Ishikawa (cell line): ENCODE measurements at regions not wholly inside any gene's neighbourhood (a gene's known extent, or its start where the extent isn't known, plus 50 kb on each side); places are given as distances from the start of the nearest gene placed in this dataset.
A peak's percentile ranks its signal among the peaks of the same experiment; 100 is the strongest.

Experiments
- CEBPB ChIP-seq: IDR thresholded peaks from 2 replicates; pipeline ENCODE4 v1.6.1; 2012
- CREB1 ChIP-seq: IDR thresholded peaks from 2 replicates; pipeline ENCODE4 v1.6.1; 2012; ENCODE audit warnings: low read depth
- EGR1 ChIP-seq: IDR thresholded peaks from 2 replicates; pipeline ENCODE4 v1.6.1; 2012
- EP300 ChIP-seq: IDR thresholded peaks from 2 replicates; pipeline ENCODE4 v1.6.1; 2012; ENCODE audit warnings: borderline replicate concordance
- FOXM1 ChIP-seq: IDR thresholded peaks from 2 replicates; pipeline ENCODE4 v1.6.1; 2012; ENCODE audit warnings: low read depth, borderline replicate concordance
- NFIC ChIP-seq: IDR thresholded peaks from 2 replicates; pipeline ENCODE4 v1.6.1; 2012
- RAD21 ChIP-seq: IDR thresholded peaks from 2 replicates; pipeline ENCODE4 v1.6.1; 2012; ENCODE audit warnings: low read depth
- TAF1 ChIP-seq: IDR thresholded peaks from 2 replicates; pipeline ENCODE4 v1.6.1; 2012; ENCODE audit warnings: low read depth, mild to moderate bottlenecking
- TCF12 ChIP-seq: IDR thresholded peaks from 2 replicates; pipeline ENCODE4 v1.6.1; 2012; ENCODE audit warnings: low read depth
- ZBTB7A ChIP-seq: IDR thresholded peaks from 2 replicates; pipeline ENCODE4 v1.6.1; 2012; ENCODE audit warnings: low read depth
- TF ChIP-seq, protein P1 (sequence below): IDR thresholded peaks from 2 replicates; pipeline ENCODE4 v1.6.1; 2012
- TF ChIP-seq, protein P2 (sequence below): IDR thresholded peaks from 2 replicates; pipeline ENCODE4 v1.6.1; 2012; ENCODE audit warnings: low read depth, mild to moderate bottlenecking

- TF ChIP-seq EGR1 (no peak), TAF1 (no peak), ZBTB7A (no peak), TCF12 (no peak)
These were observed 316.7 kb downstream of the PLK2 start for GRCh38 chr5:58143181-58143580.

DNA sequence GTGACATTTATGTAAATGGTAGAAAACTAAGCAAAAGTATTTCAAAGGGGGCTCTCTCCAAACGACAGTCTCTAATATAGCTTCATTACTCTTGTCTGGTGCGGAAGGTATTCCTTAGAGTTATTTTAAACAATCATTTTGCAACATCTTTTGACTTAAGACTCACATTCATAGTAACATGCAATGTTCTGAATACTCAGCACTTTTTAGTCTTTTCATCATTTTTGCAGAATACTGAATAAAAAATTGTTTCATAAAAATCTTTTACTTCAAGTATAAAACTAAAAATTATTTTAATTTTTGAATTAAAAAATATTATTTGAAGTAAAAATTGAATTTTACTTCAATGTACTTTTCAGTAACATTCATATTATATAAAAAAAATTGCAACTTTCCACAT lies 321.1 kb downstream of the PLK2 start:
- TF ChIP-seq, protein P1, sequence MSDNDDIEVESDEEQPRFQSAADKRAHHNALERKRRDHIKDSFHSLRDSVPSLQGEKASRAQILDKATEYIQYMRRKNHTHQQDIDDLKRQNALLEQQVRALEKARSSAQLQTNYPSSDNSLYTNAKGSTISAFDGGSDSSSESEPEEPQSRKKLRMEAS = no peak

DNA sequence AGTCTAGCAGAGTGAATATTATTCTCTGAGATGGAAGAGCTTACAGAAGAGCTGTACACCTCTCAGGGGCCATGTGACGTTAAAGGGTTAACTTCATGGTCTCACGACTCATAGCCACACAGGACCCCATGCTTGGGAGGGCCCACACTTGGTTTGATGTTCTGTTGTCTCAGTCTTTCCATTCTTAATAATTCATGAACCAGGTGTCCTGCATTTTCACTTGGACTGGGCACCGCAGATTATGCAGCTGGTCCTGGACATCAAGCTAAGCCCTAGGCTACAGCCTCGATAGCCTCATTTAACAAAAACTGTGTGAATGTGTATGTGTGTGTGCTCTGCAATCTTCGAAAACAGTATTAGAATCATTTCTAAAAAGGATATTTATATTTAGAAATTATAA lies 323.5 kb downstream of the PLK2 start:
- TF ChIP-seq, protein P1 = no peak
- TF ChIP-seq TCF12 = no peak

DNA sequence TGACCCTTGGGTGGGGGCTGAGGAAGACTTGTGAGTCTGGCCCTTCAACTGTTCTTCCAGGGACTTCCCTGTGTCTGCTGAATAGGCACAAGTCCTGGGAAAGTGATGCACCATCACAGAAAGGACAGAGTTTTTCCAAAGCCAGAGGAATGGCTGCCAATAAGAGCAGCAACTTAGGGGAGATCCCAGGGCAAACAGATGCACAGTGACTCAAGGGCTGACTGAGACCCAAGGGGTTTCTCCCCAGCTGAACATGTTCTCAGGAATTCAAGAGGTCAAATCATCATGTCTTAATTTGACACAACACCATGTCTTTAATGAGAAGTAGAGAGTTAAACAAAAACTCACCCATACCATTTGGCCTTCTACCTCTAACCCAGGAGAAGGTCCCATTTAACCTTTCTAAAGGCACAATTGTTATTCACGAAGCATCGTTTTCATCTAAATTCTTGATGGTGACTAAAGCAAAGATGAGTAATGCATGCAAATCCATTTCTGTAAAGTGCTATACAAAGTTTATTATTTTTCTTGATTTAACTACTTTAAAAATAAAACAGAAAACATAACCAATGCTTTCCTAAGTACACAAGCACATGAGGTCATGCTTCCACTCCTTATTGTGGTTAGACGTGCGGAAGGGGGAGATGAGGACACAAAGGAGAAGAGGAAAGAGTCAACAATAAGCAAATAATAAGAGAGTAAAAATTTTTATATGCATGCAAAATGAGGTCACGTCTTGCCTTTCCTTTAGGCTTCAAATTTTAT lies 324.1 kb downstream of the PLK2 start:
- TF ChIP-seq EP300 (no peak), NFIC (no peak), CREB1 (no peak), ZBTB7A (no peak), CEBPB (no peak), FOXM1 (no peak)
- TF ChIP-seq, protein P1 = no peak
- TF ChIP-seq, protein P2, sequence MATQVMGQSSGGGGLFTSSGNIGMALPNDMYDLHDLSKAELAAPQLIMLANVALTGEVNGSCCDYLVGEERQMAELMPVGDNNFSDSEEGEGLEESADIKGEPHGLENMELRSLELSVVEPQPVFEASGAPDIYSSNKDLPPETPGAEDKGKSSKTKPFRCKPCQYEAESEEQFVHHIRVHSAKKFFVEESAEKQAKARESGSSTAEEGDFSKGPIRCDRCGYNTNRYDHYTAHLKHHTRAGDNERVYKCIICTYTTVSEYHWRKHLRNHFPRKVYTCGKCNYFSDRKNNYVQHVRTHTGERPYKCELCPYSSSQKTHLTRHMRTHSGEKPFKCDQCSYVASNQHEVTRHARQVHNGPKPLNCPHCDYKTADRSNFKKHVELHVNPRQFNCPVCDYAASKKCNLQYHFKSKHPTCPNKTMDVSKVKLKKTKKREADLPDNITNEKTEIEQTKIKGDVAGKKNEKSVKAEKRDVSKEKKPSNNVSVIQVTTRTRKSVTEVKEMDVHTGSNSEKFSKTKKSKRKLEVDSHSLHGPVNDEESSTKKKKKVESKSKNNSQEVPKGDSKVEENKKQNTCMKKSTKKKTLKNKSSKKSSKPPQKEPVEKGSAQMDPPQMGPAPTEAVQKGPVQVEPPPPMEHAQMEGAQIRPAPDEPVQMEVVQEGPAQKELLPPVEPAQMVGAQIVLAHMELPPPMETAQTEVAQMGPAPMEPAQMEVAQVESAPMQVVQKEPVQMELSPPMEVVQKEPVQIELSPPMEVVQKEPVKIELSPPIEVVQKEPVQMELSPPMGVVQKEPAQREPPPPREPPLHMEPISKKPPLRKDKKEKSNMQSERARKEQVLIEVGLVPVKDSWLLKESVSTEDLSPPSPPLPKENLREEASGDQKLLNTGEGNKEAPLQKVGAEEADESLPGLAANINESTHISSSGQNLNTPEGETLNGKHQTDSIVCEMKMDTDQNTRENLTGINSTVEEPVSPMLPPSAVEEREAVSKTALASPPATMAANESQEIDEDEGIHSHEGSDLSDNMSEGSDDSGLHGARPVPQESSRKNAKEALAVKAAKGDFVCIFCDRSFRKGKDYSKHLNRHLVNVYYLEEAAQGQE = no peak

DNA sequence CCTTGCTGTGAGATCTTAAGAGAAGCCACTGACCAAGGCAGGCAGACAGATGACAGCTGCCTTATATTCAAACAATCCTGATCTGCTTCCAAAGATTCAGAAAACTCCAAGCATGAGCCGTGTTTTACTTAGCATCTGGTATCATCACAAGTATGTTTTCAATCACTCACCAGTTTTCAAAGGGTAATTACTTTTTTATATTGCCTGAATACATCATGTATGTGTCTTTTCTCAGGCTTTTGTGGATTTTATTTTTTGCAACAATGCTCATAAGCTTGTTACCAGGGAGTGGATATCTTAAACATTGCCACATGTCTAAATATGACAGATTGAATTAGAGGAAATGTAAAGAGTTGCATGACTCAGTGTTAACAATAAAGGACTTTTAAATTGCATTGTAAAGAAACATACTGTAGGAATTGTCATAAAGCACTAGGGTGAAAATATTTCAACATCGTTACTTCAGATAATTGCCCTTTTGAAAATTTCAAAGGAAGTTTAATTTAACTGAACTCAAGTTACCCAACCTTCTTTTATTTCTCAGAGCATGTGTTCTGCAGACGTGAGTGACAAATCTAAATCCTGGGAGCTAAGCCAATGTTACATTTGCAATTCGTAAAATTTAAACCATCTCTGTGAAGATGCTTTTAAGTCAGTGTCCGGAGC lies 326.1 kb downstream of the PLK2 start:
- TF ChIP-seq FOXM1 = 0 out of 2 replicates have a peak, but pooled peaks have one; percentile 15
- TF ChIP-seq NFIC = 0 out of 2 replicates have a peak, but pooled peaks have one; percentile 6
- TF ChIP-seq, protein P2 = no peak

DNA sequence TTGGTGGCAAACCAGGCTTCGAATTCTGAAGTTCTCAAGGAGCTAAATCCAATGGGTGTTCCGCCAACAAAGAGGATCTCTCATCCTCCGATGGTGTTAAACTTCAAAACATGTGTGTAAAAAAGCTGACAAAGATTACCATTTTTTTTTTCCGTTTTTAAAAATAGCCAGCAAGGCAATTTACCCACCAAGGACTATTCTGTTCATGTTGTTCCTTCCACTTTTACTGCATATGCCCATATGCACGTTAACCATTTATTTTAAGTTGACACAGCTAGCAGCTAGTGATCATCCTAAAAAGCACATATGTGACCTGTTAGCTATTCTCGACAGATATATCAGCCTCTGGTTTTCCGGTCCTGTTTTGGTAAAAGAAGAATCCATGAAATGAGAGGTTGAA lies 326.7 kb downstream of the PLK2 start:
- TF ChIP-seq ZBTB7A (no peak), TAF1 (no peak), RAD21 (no peak), EP300 (no peak), TCF12 (no peak)
- TF ChIP-seq, protein P1 = no peak
- TF ChIP-seq, protein P2 = no peak
